IMR-90 (cell line): ENCODE measurements at regions not wholly inside any gene's neighbourhood (a gene's known extent, or its start where the extent isn't known, plus 50 kb on each side); places are given as distances from the start of the nearest gene placed in this dataset.
"Not testable (repeated sequence)": the region's sequence is repeated elsewhere in the genome, so short reads cannot be mapped to it uniquely, and the experiment has no call there.

Source experiments
- ATAC-seq: fragments of 200-7000 bp; cut with Tn5 transposase; 2 replicates; pipeline ENCODE4 v1.9.1; 2020; ENCODE audit warnings: low read depth, mild to moderate bottlenecking, moderate library complexity
- BruUV-seq: library from RNA; stranded (reverse); fragments of 400-500 nt; replicated peaks from 2 replicates; lab custom pipeline; 2021; lab: Mats Ljungman, UMichigan
- CTCF ChIA-PET: fragments of 300-600 bp; formaldehyde crosslinking; extraction: SDS; loops from one replicate; lab custom pipeline; 2021; ENCODE audit warnings: antibody characterized with exemption; lab: Yijun Ruan, JAX
- POLR2A ChIA-PET: fragments of 300-600 bp; sonication (Branson Sonifier 250); formaldehyde crosslinking; loops from one replicate; lab custom pipeline; 2022; ENCODE audit warnings: antibody characterized with exemption; ENCODE audit not compliant: unreplicated experiment; lab: Charles Lee
- DNase-seq: peaks from one replicate; pipeline ENCODE4 v3.0.0; 2013
- H2AFZ ChIP-seq: replicated peaks from 2 replicates; pipeline ENCODE3; 2013; ENCODE audit warnings: low read length, mild to moderate bottlenecking; ENCODE audit not compliant: poor library complexity
- H2AK5ac ChIP-seq: 2 replicates; pipeline ENCODE4 v1.6.1; 2013; ENCODE audit warnings: low read depth, low read length, inconsistent platforms
- H2AK9ac ChIP-seq: replicated peaks from 2 replicates; pipeline ENCODE3; 2013; ENCODE audit warnings: mild to moderate bottlenecking, low read depth, low read length, moderate library complexity; ENCODE audit not compliant: poor library complexity
- H2BK120ac ChIP-seq: 2 replicates; pipeline ENCODE4 v1.6.1; 2013; ENCODE audit warnings: low read depth, low read length, inconsistent platforms
- H2BK15ac ChIP-seq: 3 replicates; pipeline ENCODE4 v1.6.1; 2013; ENCODE audit warnings: low read depth, low read length, inconsistent platforms
- H2BK20ac ChIP-seq: 2 replicates; pipeline ENCODE4 v1.6.1; 2013; ENCODE audit warnings: low read depth, mild to moderate bottlenecking, inconsistent platforms, low read length, moderate library complexity
- H2BK5ac ChIP-seq: 2 replicates; pipeline ENCODE4 v1.6.1; 2013; ENCODE audit warnings: mild to moderate bottlenecking, low read depth, low read length, inconsistent platforms; ENCODE audit not compliant: poor library complexity, severe bottlenecking
- H3K14ac ChIP-seq: replicated peaks from 2 replicates; pipeline ENCODE4 v1.6.1; 2013; ENCODE audit warnings: low read depth, low read length, inconsistent platforms
- H3K18ac ChIP-seq: 2 replicates; pipeline ENCODE4 v1.6.1; 2013; ENCODE audit warnings: low read depth, low read length, control low read depth
- H3K23ac ChIP-seq: 2 replicates; pipeline ENCODE4 v1.6.1; 2013; ENCODE audit warnings: low read depth, low read length, inconsistent platforms
- H3K27ac ChIP-seq: 2 replicates; pipeline ENCODE4 v1.5.1; 2013; ENCODE audit warnings: mild to moderate bottlenecking, control low read depth, low read length; ENCODE audit not compliant: insufficient read depth
- H3K27me3 ChIP-seq: 2 replicates; pipeline ENCODE4 v1.6.1; 2013; ENCODE audit warnings: low read length; ENCODE audit not compliant: control insufficient read depth, insufficient read depth
- H3K36me3 ChIP-seq: 2 replicates; pipeline ENCODE4 v1.6.1; 2013; ENCODE audit warnings: low read length, mixed read lengths; ENCODE audit not compliant: control insufficient read depth, insufficient read depth
- H3K4ac ChIP-seq: 2 replicates; pipeline ENCODE4 v1.6.1; 2013; ENCODE audit warnings: low read depth, low read length, inconsistent platforms
- H3K4me1 ChIP-seq: 2 replicates; pipeline ENCODE4 v1.6.1; 2013; ENCODE audit warnings: low read length, mixed read lengths; ENCODE audit not compliant: control insufficient read depth, insufficient read depth
- H3K4me2 ChIP-seq: 2 replicates; pipeline ENCODE4 v1.6.1; 2013; ENCODE audit warnings: low read depth, mild to moderate bottlenecking, control low read depth, low read length, moderate library complexity
- H3K4me3 ChIP-seq: 2 replicates; pipeline ENCODE4 v1.5.1; 2013; ENCODE audit warnings: low read depth, mild to moderate bottlenecking, control low read depth, low read length, moderate library complexity; ENCODE audit not compliant: insufficient read depth
- H3K56ac ChIP-seq: 2 replicates; pipeline ENCODE4 v1.6.1; 2013; ENCODE audit warnings: low read length, inconsistent platforms; ENCODE audit not compliant: insufficient read depth; ENCODE audit errors: extremely low read depth
- H3K79me1 ChIP-seq, 2 experiments: 2 replicates each; pipeline ENCODE4 v1.6.1; 2013; ENCODE audit warnings: low read length in 2 of 2, inconsistent platforms in 1 of 2, low read depth in 1 of 2
- H3K9ac ChIP-seq: 2 replicates; pipeline ENCODE4 v1.6.1; 2013; ENCODE audit warnings: low read depth, low read length, control low read depth
- H3K9me1 ChIP-seq: 2 replicates; pipeline ENCODE4 v1.6.1; 2013; ENCODE audit warnings: low read length, inconsistent platforms; ENCODE audit not compliant: insufficient read depth
- H3K9me3 ChIP-seq: 2 replicates; pipeline ENCODE4 v1.6.1; 2013; ENCODE audit warnings: low read length; ENCODE audit not compliant: control insufficient read depth, insufficient read depth
- H4K20me1 ChIP-seq: 2 replicates; pipeline ENCODE4 v1.6.1; 2013; ENCODE audit warnings: low read length, inconsistent platforms; ENCODE audit not compliant: insufficient read depth
- H4K5ac ChIP-seq: 2 replicates; pipeline ENCODE4 v1.6.1; 2013; ENCODE audit warnings: mild to moderate bottlenecking, low read depth, low read length, control low read depth
- H4K8ac ChIP-seq, 2 experiments: 2 replicates each; pipeline ENCODE4 v1.6.1; 2013; ENCODE audit warnings: low read depth in 2 of 2, low read length in 2 of 2, control low read depth in 1 of 2, inconsistent platforms in 1 of 2
- H4K91ac ChIP-seq: 2 replicates; pipeline ENCODE4 v1.6.1; 2013; ENCODE audit warnings: low read depth, low read length, inconsistent platforms; ENCODE audit not compliant: insufficient read depth
- CEBPB ChIP-seq: IDR thresholded peaks from 2 replicates; pipeline ENCODE4 v1.6.1; 2012; ENCODE audit warnings: low read depth, low read length, improper control_type of control experiment
- WGBS, 2 experiments: methylation state at CpG; one replicate each; pipeline versions ENCODE4 v1.1.5 to v1.1.7; 2013; ENCODE audit warnings: missing lambda C conversion rate in 2 of 2; ENCODE audit not compliant: insufficient read length in 1 of 2; ENCODE audit errors: extremely low coverage in 2 of 2; 5-methylcytosine and 5-hydroxymethylcytosine counted together
- dilution Hi-C: fragments of 300-500 bp; cut with HindIII; formaldehyde crosslinking; loops from one replicate; pipeline ENCODE4 v1.14.3; 2018; ENCODE audit warnings: low sequenced_read_pairs; ENCODE audit not compliant: unreplicated experiment
- in situ Hi-C: fragments of 300-500 bp; cut with MboI; formaldehyde crosslinking; loops from 3 replicates; pipeline ENCODE4 v1.14.3; 2019; ENCODE audit warnings: low sequenced_read_pairs, inconsistent platforms, mixed read lengths
- intact Hi-C: fragments of 100-400 bp; cut with micrococcal nuclease; formaldehyde crosslinking; loops from 2 replicates; pipeline ENCODE4 v1.10.0; 2022

GRCh38 chr22:11351181-11351580, 4176.8 kb upstream of the OR11H1 start:
- not testable (repeated sequence) for BruUV-seq, H4K8ac ChIP-seq

More at GRCh38 chr22:11351181-11351580, 4176.8 kb upstream of the OR11H1 start:
- H3K9ac ChIP-seq, H2BK15ac ChIP-seq, intact Hi-C loops, H4K91ac ChIP-seq, ATAC-seq, H3K4ac ChIP-seq, CTCF ChIA-PET, POLR2A ChIA-PET, H2BK5ac ChIP-seq, dilution Hi-C loops, H3K27me3 ChIP-seq, H4K20me1 ChIP-seq, H4K5ac ChIP-seq, H3K23ac ChIP-seq, H3K9me1 ChIP-seq, H3K79me1 ChIP-seq, H2BK120ac ChIP-seq, H2AK5ac ChIP-seq, in situ Hi-C loops, H2AFZ ChIP-seq, H2BK20ac ChIP-seq, H3K4me3 ChIP-seq, H3K36me3 ChIP-seq, H3K9me3 ChIP-seq, DNase-seq, H2AK9ac ChIP-seq, H3K56ac ChIP-seq, H3K27ac ChIP-seq, H3K4me2 ChIP-seq, H3K18ac ChIP-seq, H3K14ac ChIP-seq, H3K4me1 ChIP-seq: not testable (repeated sequence)
- WGBS, 2 experiments = 17% methylated on average over 1 of the region's 1 CpG; no CpG with 5 or more reads in 1 of the 2 experiments
- peak; percentile 57 for TF ChIP-seq CEBPB
